ENCODE measurements at regions not wholly inside any gene's neighbourhood (a gene's known extent, or its start where the extent isn't known, plus 50 kb on each side); places are given as distances from the start of the nearest gene placed in this dataset.

- TF ChIP-seq CTCF (IDR thresholded peaks at IDR 0.05; ENCODE audit: poor library complexity, severe bottlenecking) = no peak
- Histone ChIP-seq H3K27ac (ENCODE audit: poor library complexity, severe bottlenecking) (no peak overlapping the region), H3K27me3 (ENCODE audit: insufficient read depth, poor library complexity, severe bottlenecking) (no peaks in the 10 kb centered on the region), H3K9me3 (ENCODE audit: severe bottlenecking) (no peaks in the 10 kb centered on the region), H3K4me3 (ENCODE audit: severe bottlenecking) (no peak overlapping the region), H3K4me1 (ENCODE audit: insufficient read depth, poor library complexity, severe bottlenecking) (no peaks in the 10 kb centered on the region), H3K36me3 (ENCODE audit: low read depth) (no peaks in the 10 kb centered on the region)
- ATAC-seq (ENCODE audit: low read depth) = no peak
- DNase-seq (ENCODE audit: low spot score) = no peak
Measured at GRCh38 chr12:73352826-73353225, 1080.7 kb downstream of the TRHDE start.

GRCh38 chr12:73361156-73361863, 1089.1 kb downstream of the TRHDE start:
- no peak for TF ChIP-seq CTCF (IDR thresholded peaks at IDR 0.05; ENCODE audit: poor library complexity, severe bottlenecking)
- no peaks in the 10 kb centered on the region for H3K9me3 ChIP-seq (ENCODE audit: severe bottlenecking)
- H3K4me3 ChIP-seq (ENCODE audit: severe bottlenecking) = no peak overlapping the region
- H3K4me1 ChIP-seq (ENCODE audit: insufficient read depth, poor library complexity, severe bottlenecking) = no peaks in the 10 kb centered on the region
- no peaks in the 10 kb centered on the region for H3K27me3 ChIP-seq (ENCODE audit: insufficient read depth, poor library complexity, severe bottlenecking)
- DNase-seq (ENCODE audit: low spot score) (no peak), ATAC-seq (ENCODE audit: low read depth) (no peak)
- no peaks in the 10 kb centered on the region for H3K36me3 ChIP-seq (ENCODE audit: low read depth)
- H3K27ac ChIP-seq (ENCODE audit: poor library complexity, severe bottlenecking) = no peak overlapping the region

- no peak for TF ChIP-seq CTCF (IDR thresholded peaks at IDR 0.05; ENCODE audit: poor library complexity, severe bottlenecking)
- no peaks in the 10 kb centered on the region for H3K4me1 ChIP-seq (ENCODE audit: insufficient read depth, poor library complexity, severe bottlenecking)
- no peak for DNase-seq (ENCODE audit: low spot score)
- H3K27ac ChIP-seq (ENCODE audit: poor library complexity, severe bottlenecking) = no peak overlapping the region
- no peaks in the 10 kb centered on the region for H3K9me3 ChIP-seq (ENCODE audit: severe bottlenecking)
- H3K36me3 ChIP-seq (ENCODE audit: low read depth) = no peaks in the 10 kb centered on the region
- H3K4me3 ChIP-seq (ENCODE audit: severe bottlenecking) = no peak overlapping the region
- ATAC-seq (ENCODE audit: low read depth) = no peak
- H3K27me3 ChIP-seq (ENCODE audit: insufficient read depth, poor library complexity, severe bottlenecking) = no peaks in the 10 kb centered on the region
Measured at GRCh38 chr12:73361864-73362230, 1089.7 kb downstream of the TRHDE start.

GRCh38 chr12:73362666-73363065, 1090.5 kb downstream of the TRHDE start:
- no peaks in the 10 kb centered on the region for H3K9me3 ChIP-seq (ENCODE audit: severe bottlenecking)
- no peaks in the 10 kb centered on the region for H3K27me3 ChIP-seq (ENCODE audit: insufficient read depth, poor library complexity, severe bottlenecking)
- H3K36me3 ChIP-seq (ENCODE audit: low read depth) = no peaks in the 10 kb centered on the region
- H3K4me1 ChIP-seq (ENCODE audit: insufficient read depth, poor library complexity, severe bottlenecking) = no peaks in the 10 kb centered on the region
- ATAC-seq (ENCODE audit: low read depth) (no peak), DNase-seq (ENCODE audit: low spot score) (no peak)
- no peak overlapping the region for H3K27ac ChIP-seq (ENCODE audit: poor library complexity, severe bottlenecking)
- no peak for TF ChIP-seq CTCF (IDR thresholded peaks at IDR 0.05; ENCODE audit: poor library complexity, severe bottlenecking)
- H3K4me3 ChIP-seq (ENCODE audit: severe bottlenecking) = no peak overlapping the region

GRCh38 chr12:73372856-73373255, 1100.7 kb downstream of the TRHDE start:
- Histone ChIP-seq H3K27ac (ENCODE audit: poor library complexity, severe bottlenecking) (no peak overlapping the region), H3K9me3 (ENCODE audit: severe bottlenecking) (no peaks in the 10 kb centered on the region), H3K4me3 (ENCODE audit: severe bottlenecking) (no peak overlapping the region), H3K4me1 (ENCODE audit: insufficient read depth, poor library complexity, severe bottlenecking) (no peaks in the 10 kb centered on the region), H3K36me3 (ENCODE audit: low read depth) (no peaks in the 10 kb centered on the region), H3K27me3 (ENCODE audit: insufficient read depth, poor library complexity, severe bottlenecking) (no peaks in the 10 kb centered on the region)
- DNase-seq (ENCODE audit: low spot score) (no peak), ATAC-seq (ENCODE audit: low read depth) (no peak)
- no peak for TF ChIP-seq CTCF (IDR thresholded peaks at IDR 0.05; ENCODE audit: poor library complexity, severe bottlenecking)

Measured in RWPE2 (cell line).